HG02973 (cell line): ENCODE measurements at regions not wholly inside any gene's neighbourhood (a gene's known extent, or its start where the extent isn't known, plus 50 kb on each side); places are given as distances from the start of the nearest gene placed in this dataset.
"Not testable (repeated sequence)": the region's sequence is repeated elsewhere in the genome, so short reads cannot be mapped to it uniquely, and the experiment has no call there.

Experiments used
- ATAC-seq: cut with Tn5 transposase; IDR thresholded peaks from one replicate; pipeline ENCODE4 v1.9.1; 2021; ENCODE audit warnings: moderate library complexity; ENCODE audit not compliant: unreplicated experiment

DNA sequence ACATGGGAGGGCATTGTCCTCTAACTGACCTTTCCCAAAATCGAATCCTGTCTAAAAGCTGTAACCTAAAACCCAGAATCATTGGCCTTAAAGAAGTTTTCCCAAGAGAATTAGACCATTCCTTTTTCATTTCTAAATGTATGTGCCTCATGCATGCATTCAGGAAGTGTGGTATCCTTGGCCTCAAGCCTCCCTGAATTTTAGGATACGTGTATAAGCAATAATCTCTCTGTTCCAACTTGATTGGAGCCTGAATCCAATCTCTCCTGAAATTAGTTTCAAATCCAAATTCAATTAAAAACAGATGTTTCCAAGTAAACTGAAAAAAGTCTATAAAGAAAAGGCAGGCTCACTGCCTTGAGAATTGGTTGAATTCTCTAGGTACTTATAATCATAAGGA lies 86.0 kb upstream of the VEPH1 start:
- ATAC-seq: no peak

DNA sequence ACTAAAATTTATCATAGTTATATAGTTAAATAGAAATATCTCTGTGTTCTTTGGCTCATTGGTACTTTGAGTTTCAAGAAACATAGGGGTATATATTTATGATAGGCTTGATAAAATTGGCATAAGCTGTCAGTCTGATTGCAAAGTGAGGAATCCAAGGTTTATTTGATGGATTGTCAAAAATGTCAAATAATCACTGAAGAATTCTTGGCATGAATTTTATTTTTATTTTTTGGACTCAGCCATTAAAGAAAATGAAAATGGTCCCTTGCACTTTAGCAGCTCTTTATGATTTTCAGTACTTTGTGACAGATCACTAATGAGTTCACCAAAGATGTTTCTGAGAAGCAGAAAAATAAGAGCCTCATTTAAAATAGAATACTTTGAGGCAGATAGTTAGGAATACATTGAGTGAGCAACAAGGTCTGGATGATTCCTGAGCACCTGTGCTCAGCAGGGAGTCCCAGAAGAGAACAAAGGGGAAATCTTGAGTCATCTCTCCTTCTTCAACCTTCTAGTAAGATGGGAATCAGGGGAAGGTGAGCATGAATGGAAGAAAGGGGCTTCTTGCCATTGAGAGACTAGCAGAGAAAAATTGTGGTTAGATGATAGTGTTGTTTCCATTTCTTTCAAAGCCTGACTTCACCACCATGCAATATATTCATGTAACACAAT lies 85.3 kb upstream of the VEPH1 start:
- ATAC-seq: no peak

DNA sequence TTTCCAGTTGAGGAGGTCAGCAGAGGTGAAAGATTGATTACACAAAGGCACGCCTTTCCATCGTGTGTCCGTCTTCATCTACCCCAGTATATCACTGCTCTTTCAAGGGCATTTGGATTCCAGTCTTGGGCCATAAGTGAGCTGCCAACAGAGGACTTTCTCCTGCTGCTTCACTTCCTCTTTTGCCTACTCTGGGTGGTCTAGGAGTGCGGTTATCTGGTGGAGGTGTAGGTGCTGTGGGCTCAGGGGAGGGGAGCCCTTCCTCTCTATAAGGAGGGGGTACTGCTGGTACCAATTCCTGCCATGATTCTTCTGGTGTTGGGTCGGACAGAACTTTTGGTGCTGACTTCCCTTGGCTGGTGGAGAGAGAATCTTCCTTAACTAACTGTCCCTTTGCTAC lies 83.1 kb upstream of the VEPH1 start:
- ATAC-seq: no peak

DNA sequence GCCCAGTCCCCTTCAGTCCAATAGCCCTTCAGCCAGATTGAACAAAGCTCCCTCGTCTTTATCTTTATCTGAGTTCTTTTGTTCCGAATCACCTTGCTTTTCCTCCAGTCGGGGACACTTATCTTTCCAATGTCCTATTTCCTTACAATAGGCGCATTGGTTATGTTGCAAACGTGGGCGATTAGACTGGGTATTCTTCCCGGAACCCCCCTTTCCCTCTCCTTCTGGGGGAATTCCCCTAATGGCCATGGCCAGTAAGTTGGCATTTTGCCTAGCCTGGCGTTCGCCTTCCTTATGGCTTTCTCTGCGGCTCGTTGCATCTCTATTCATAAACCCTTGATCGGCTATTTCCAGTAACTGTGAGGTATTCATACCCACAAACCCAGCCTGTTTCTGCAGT lies 82.2 kb upstream of the VEPH1 start:
- no peak for ATAC-seq

DNA sequence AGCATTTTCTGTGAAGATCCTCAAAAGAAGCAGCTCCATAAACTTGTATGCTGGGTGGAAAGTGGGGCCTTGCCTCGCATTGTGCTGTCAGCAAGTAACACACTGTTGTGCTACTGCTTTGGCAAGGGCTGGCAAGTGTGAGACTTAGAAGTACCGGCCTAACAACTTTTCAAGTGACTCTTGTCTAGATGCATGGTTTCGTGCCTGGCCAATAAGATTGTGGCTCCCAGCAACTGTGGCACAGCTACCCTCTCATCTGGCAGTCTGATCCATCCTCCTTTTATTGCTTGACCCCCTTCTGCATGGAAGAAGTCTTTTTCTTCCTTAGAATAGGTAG lies 79.4 kb upstream of the VEPH1 start:
- no peak for ATAC-seq

DNA sequence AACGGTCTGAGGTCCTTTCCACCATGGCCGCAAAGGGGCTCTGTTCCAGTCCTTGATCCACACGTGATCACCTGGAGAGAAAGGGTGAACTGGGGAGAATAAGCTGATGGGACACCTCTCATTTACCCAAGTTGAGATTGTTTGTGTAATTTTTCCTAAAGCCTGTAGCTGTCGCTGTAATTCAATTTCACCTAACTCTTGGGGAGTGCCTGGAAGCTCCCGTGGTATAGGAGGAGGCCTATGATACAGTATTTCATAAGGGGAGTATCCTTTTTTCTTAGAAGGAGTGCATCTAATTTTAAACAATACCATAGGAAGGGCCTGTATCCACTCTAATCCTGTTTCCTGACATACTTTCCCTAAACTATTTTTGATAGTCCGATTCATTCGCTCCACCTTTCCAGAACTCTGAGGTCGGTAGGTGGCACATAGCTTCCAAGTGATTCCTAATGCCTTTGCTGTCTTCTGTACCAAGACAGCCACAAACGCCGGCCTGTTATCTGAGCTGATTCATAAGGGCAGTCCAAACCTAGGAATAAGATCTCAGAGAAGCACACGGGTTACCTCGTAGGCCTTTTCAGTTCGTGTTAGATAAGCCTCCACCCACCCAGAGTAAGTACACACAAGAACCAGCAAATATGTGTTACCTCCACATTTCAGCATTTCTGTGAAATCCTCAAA lies 78.9 kb upstream of the VEPH1 start:
- ATAC-seq: not testable (repeated sequence)

DNA sequence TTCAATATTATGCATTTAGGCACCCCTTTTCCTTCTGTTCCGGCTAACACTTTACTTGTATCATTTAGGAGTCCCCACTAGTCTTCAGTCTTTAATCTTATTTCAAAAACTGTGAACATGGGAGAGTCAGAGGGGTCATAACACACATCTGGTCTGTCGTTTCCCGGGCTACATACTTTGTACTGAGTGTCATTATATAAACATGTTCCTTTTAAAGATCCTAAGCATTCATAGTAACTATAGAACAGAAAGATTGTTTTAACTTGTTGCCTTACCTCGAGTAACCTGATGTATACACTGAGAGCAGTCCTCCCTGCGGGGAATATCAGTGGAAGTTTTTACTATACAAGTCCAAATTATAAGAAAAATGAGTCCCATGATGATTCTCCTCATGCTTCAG lies 78.2 kb upstream of the VEPH1 start:
- ATAC-seq: no peak

DNA sequence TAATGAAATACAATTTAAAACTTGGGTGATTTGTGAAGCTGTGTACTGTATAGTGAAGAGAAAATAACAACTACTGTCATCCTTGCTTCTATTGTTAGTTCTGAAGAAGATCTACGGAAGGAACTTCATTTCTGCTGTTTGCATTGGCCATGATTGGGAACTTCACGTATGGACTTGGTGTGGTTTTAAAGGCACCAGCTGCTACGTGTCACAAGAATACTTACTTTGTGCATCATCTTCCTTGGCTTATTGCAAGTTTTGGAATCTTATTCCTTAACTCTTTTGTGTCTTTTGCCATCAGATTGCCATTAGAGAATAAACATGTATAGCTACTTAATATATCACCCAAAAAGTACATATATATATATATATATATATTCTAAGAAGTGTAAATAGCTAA lies 75.0 kb upstream of the VEPH1 start:
- ATAC-seq: no peak

DNA sequence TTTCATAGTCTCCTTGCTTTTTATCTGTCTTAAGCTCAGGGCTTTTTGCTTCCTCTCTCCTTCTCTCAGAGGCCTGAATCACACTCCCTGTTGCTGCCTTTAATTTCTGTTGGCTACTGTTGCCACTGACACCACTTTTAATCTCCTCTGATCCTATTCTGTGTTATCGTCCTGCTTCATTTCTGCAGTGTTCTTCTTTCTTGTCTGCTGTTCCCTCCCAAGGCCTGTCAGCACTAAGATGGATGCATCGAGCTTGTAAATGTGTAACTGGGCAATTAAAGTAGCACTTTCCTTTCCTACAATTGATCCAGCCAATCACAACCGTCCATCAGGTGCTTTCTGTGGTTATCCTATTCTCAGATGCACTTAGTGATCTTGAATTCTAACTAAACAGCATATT lies 71.3 kb upstream of the VEPH1 start:
- ATAC-seq: no peak

DNA sequence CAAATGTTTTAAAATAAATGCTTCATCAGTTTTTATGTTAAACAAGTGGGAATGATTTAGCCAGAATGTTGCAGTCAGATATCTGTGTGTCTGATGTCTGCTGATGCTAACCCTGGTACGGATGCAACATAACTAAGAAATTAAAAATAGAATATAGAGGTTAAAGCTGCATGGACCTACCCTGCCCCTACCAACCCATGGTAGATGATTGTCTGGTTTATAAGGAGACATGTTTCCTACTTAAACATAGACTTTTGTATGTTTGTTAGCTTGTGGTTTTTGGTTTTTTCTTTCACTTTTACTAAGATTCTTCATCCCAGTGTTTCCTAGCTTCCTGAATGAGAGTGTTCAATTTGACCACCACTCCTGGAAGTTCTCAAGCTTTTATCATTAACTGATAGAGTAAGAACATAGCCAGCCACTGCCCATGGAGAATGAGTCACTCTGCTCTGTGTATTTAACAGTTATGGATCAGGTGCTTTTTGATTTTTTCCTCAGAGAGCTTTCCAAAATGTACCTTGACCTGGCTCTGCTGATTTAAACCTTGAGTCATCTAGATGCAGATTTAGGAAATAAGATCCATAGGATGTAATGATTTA lies 70.7 kb upstream of the VEPH1 start:
- ATAC-seq: no peak

DNA sequence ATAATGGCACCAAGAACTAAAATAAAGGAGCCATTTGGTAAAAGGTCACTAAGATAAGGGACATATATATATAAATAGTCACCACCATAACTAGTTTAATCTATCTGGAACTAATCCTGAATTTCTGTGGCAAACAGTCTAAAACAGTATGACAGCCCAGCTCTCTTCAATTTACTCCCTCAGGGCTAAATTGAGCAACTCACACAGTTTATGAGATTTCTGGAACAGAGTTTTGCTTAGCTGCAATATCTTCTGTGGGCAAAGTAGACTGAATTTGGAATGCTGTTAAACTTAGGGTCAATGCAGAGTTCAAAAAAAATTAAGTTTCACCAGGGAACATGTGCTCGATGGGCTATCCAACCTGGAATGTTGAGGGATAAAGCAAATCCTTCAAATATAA lies 70.1 kb upstream of the VEPH1 start:
- ATAC-seq: no peak

DNA sequence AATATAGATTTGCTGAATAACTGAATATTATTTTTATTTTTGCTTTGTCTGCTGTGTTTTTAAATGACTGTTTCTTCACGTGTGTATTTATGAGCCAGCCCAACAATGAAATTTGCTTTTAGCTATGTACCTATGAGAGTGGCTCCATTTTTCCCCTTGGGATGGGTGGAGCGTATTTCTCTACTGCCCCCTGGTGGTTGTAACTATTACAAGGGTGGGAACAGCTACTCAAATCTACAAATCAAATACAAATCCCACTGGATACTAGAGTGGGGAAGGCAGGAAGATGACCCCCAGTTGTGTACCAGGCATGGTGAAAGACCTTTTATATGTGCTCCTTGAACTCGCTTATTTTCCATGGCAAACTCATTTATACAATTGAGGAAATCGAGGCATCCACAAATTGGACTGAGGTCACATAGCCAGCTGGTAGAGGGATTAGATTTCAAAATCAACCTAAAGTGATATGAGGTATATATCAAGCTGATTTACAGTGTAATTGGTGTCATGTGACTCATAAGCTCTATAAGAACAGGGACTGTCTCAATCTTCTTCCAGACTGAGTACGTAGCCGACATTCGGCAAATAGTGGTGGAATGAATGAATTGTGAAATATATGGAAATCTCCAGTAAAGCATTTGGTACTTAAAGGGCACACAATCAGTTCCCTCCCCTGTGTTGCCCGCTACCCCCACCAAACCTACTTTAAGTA lies 69.5 kb upstream of the VEPH1 start:
- peak; percentile 75 for ATAC-seq

DNA sequence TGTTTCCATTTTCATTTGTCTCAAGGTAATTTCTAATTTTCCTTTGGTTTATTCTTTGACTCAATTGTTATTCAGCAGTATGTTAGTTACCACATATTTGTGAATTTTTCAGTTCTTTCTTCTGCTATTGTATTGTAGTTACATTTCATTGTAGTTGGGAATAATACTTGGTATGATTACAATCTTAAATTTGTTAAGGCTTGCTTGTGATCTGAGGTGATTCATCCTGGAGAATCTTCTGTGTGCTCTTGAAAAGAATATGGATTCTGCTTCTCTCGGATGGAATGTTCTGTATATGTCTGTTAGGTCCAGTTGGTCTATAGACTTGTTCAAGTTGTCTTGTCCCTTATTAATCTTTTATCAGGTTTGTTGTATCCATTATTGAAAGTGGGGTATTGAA lies 63.4 kb upstream of the VEPH1 start:
- ATAC-seq: no peak

DNA sequence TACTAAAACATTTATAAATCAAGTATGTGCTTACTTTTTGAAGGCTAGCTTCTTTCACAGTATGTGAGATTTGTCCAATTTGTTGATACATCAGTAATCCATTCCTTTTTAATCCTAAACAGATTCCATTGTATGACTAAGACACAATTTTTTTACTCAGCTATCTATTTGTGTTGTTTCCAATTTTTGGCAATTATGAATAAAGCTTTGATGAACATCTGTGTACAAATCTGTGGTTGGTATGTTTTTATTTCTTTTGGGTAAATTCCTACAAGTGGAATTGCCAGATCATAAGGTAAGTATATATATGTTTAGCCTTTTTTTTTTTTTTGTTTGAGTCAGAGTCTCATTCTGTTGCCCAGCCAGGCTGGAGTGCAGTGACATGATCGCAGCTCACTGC lies 56.2 kb upstream of the VEPH1 start:
- ATAC-seq: no peak
